ENCODE measurements at regions not wholly inside any gene's neighbourhood (a gene's known extent, or its start where the extent isn't known, plus 50 kb on each side); places are given as distances from the start of the nearest gene placed in this dataset.

DNA sequence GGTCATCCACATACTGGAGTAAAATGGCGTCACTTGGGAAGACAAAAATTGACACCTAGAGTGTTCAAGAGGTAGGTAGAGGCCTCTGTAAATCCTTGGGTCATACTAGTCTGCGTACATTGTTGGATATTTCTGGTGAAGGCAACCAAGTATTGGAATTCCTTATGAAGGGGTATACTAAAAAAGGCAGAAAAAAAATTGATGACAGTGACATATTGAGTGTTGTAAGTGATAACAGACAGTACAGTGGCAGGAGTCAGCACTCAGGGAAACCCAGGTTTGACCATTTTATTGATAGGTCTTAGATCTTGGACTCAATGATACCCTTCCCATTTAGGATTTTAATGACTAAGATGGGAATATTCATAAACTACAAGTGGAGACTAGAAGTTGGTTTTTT lies 359.1 kb upstream of the VSTM2A start:
- no peak overlapping the region for H3K27ac Mint-ChIP-seq
- TF ChIP-seq, protein P1, sequence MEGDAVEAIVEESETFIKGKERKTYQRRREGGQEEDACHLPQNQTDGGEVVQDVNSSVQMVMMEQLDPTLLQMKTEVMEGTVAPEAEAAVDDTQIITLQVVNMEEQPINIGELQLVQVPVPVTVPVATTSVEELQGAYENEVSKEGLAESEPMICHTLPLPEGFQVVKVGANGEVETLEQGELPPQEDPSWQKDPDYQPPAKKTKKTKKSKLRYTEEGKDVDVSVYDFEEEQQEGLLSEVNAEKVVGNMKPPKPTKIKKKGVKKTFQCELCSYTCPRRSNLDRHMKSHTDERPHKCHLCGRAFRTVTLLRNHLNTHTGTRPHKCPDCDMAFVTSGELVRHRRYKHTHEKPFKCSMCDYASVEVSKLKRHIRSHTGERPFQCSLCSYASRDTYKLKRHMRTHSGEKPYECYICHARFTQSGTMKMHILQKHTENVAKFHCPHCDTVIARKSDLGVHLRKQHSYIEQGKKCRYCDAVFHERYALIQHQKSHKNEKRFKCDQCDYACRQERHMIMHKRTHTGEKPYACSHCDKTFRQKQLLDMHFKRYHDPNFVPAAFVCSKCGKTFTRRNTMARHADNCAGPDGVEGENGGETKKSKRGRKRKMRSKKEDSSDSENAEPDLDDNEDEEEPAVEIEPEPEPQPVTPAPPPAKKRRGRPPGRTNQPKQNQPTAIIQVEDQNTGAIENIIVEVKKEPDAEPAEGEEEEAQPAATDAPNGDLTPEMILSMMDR (IDR thresholded peaks at IDR 0.05): no peak
- no peaks in the 10 kb centered on the region for H3K36me3 Mint-ChIP-seq (ENCODE audit: low read depth)
- CTCF ChIA-PET: no interaction called here
- H3K4me1 Mint-ChIP-seq (ENCODE audit: low read depth): no peaks in the 10 kb centered on the region
- no peak for DNase-seq
- intact Hi-C loops (cut with micrococcal nuclease): no loop called here
- H3K9me3 Mint-ChIP-seq: peaks cover 32% of the 10 kb centered on the region
- no peak overlapping the region for H3K4me3 Mint-ChIP-seq
- POLR2A ChIA-PET: no interaction called here
- no peaks in the 10 kb centered on the region for H3K27me3 Mint-ChIP-seq
- ATAC-seq: no peak

DNA sequence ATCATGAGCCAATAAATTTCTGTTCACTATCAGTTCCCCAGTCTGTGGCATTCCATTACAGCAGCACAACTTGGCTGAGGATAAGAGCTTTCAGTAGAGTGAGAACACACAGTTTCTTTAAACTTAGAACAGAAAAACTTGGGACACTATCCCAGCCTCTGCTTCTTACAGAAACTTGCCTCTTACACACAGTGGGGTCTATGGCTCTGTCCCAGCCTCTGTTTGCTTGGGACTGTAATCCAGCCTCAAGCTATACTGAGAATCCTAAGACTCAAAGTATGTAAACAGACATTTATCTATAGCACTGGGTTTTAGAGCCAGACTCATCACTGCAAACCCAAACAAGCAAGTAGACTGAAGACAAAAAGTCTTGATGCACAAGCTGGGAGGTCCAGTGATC lies 355.8 kb upstream of the VSTM2A start:
- Mint-ChIP-seq H3K4me3 (no peak overlapping the region), H3K4me1 (ENCODE audit: low read depth) (no peaks in the 10 kb centered on the region), H3K9me3 (peaks cover 31% of the 10 kb centered on the region), H3K36me3 (ENCODE audit: low read depth) (no peaks in the 10 kb centered on the region), H3K27ac (no peak overlapping the region), H3K27me3 (no peaks in the 10 kb centered on the region)
- intact Hi-C loops (cut with micrococcal nuclease): no loop called here
- ATAC-seq: no peak
- ChIA-PET POLR2A (interaction anchor here (1.1 kb wide), 1 partner anchor 12 kb away, joined by 3 read pairs; no protein-coding TSS in a partner anchor), CTCF (no interaction called here)
- TF ChIP-seq, protein P1 (IDR thresholded peaks at IDR 0.05): no peak
- no peak for DNase-seq

DNA sequence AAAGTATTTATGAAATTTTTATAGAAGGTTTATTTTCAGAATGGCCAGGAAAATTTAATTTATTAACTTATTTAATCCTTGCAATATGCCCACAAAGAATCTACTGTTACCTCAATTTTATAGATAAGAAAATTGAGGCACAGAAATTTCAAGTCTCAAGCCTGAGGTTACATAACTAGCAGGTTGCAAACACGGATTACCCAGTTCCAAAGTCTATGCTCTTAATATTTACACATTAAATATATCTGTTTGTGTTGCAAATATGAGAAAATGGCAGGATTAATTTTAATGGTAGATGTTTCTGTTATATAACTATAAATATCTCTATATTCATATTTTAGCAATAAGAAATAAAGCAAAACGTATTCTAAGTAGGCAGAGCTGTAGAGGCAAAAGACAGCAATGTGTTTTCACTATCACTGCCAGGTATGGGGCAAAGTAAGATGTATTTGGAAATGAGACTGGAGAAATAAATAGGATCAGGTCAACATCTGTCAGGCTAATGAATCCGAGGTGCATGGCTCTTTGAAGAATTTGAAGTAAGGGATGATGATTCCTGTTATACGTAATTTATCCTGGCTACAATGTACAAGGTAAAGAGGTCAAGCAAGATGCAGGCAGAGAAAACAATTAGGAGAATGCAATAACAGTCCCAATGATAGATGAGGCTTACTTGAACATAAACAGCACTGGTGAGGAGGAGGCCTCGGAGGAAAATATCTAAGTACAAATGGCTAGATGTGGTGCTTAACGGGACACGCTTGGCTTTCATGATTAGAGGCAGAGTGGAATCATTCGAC lies 354.1 kb upstream of the VSTM2A start:
- POLR2A ChIA-PET: no interaction called here
- ATAC-seq (no peak), DNase-seq (no peak)
- Mint-ChIP-seq H3K27ac (no peak overlapping the region), H3K4me1 (ENCODE audit: low read depth) (no peaks in the 10 kb centered on the region), H3K36me3 (ENCODE audit: low read depth) (no peaks in the 10 kb centered on the region), H3K27me3 (no peaks in the 10 kb centered on the region), H3K9me3 (peaks cover 24% of the 10 kb centered on the region), H3K4me3 (no peak overlapping the region)
- CTCF ChIA-PET: no interaction called here
- TF ChIP-seq, protein P1 (IDR thresholded peaks at IDR 0.05): no peak
- intact Hi-C loops (cut with micrococcal nuclease): no loop called here

DNA sequence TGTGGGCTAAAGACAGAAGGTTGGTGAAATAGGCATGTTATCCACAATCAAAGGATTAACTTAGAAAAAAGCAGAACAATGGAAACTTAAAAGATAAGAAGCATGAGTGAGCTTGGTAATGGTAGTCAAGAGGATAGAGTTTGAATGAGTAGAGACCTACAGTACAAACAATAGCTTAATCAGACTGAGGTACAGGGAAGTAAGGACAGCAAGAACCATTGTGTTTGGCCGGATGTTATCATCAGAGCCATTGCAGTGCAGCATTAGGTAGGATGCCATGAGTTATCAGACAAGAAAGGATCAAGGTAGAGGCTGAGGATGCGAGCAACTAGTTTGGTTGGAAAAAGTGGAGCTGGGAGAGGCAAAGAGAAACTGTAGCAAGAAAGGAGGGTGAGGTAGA lies 353.3 kb upstream of the VSTM2A start:
- no peaks in the 10 kb centered on the region for H3K4me1 Mint-ChIP-seq (ENCODE audit: low read depth)
- H3K4me3 Mint-ChIP-seq: no peak overlapping the region
- DNase-seq: no peak
- H3K9me3 Mint-ChIP-seq: peaks cover 20% of the 10 kb centered on the region
- no peak overlapping the region for H3K27ac Mint-ChIP-seq
- TF ChIP-seq, protein P1 (IDR thresholded peaks at IDR 0.05): no peak
- ATAC-seq: no peak
- intact Hi-C loops (cut with micrococcal nuclease): no loop called here
- ChIA-PET CTCF (no interaction called here), POLR2A (no interaction called here)
- H3K27me3 Mint-ChIP-seq: no peaks in the 10 kb centered on the region
- H3K36me3 Mint-ChIP-seq (ENCODE audit: low read depth): no peaks in the 10 kb centered on the region

DNA sequence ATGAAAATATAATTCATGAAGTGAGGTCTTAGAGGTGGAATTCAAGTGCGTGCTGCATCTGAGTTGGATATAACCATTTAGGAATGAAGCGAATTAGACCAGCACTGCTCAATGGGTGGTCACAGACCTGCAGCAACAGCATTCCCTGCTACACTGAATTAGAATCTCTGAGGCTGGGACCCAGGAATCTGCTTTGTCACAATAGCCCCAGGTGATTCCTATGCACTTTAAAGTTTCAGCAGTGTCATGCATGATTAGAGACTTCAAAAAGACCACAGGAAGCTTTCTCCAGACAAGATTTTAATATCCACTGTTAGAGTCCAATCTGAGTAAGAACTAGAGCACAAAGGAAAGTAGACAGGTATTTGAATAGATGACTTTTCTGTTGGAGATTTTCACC lies 352.8 kb upstream of the VSTM2A start:
- POLR2A ChIA-PET: no interaction called here
- ATAC-seq: no peak
- no peak overlapping the region for H3K4me3 Mint-ChIP-seq
- intact Hi-C loops (cut with micrococcal nuclease): no loop called here
- no peaks in the 10 kb centered on the region for H3K4me1 Mint-ChIP-seq (ENCODE audit: low read depth)
- peaks cover 18% of the 10 kb centered on the region for H3K9me3 Mint-ChIP-seq
- no peak overlapping the region for H3K27ac Mint-ChIP-seq
- CTCF ChIA-PET: no interaction called here
- no peak for DNase-seq
- H3K27me3 Mint-ChIP-seq: no peaks in the 10 kb centered on the region
- TF ChIP-seq, protein P1 (IDR thresholded peaks at IDR 0.05): no peak
- H3K36me3 Mint-ChIP-seq (ENCODE audit: low read depth): no peaks in the 10 kb centered on the region

Data from activated CD8-positive, alpha-beta T cell treated with anti-CD3 and anti-CD28 coated beads for 36 hours (primary cell).